ENCODE measurements at regions not wholly inside any gene's neighbourhood (a gene's known extent, or its start where the extent isn't known, plus 50 kb on each side); places are given as distances from the start of the nearest gene placed in this dataset.

GRCh38 chr1:188432427-188432826 is 1603.7 kb downstream of the PLA2G4A start:
- DNase-seq (ENCODE audit: extremely low read depth, low read depth) = no peak

GRCh38 chr1:188433425-188433824 is 1604.7 kb downstream of the PLA2G4A start:
- peak; percentile 21 for DNase-seq (ENCODE audit: extremely low read depth, low read depth)

GRCh38 chr1:188444526-188444925 is 1615.8 kb downstream of the PLA2G4A start:
- DNase-seq (ENCODE audit: extremely low read depth, low read depth) = no peak

GRCh38 chr1:188462837-188463236 is 1634.1 kb downstream of the PLA2G4A start:
- DNase-seq (ENCODE audit: extremely low read depth, low read depth) = peak; percentile 28

GRCh38 chr1:188463919-188464318 is 1635.2 kb downstream of the PLA2G4A start:
- peak; percentile 31 for DNase-seq (ENCODE audit: extremely low read depth, low read depth)

- DNase-seq (ENCODE audit: extremely low read depth, low read depth) = no peak
These were observed 1637.8 kb downstream of the PLA2G4A start for GRCh38 chr1:188466539-188466938.

GRCh38 chr1:188476606-188477005 is 1647.9 kb downstream of the PLA2G4A start:
- DNase-seq (ENCODE audit: extremely low read depth, low read depth) = no peak

GRCh38 chr1:188489336-188490112 is 1660.8 kb downstream of the PLA2G4A start:
- DNase-seq (ENCODE audit: extremely low read depth, low read depth) = peak; percentile 50

- no peak for DNase-seq (ENCODE audit: extremely low read depth, low read depth)
These were observed 1667.8 kb downstream of the PLA2G4A start for GRCh38 chr1:188496506-188496905.

GRCh38 chr1:188497020-188497419 is 1668.3 kb downstream of the PLA2G4A start:
- no peak for DNase-seq (ENCODE audit: extremely low read depth, low read depth)

GRCh38 chr1:188499690-188500089 is 1670.9 kb downstream of the PLA2G4A start:
- no peak for DNase-seq (ENCODE audit: extremely low read depth, low read depth)

- DNase-seq (ENCODE audit: extremely low read depth, low read depth) = no peak
These were observed 1686.2 kb downstream of the PLA2G4A start for GRCh38 chr1:188514917-188515316.

GRCh38 chr1:188517139-188517538 is 1688.4 kb downstream of the PLA2G4A start:
- no peak for DNase-seq (ENCODE audit: extremely low read depth, low read depth)

- no peak for DNase-seq (ENCODE audit: extremely low read depth, low read depth)
These were observed 1722.4 kb downstream of the PLA2G4A start for GRCh38 chr1:188551176-188551575.

- no peak for DNase-seq (ENCODE audit: extremely low read depth, low read depth)
These were observed 1728.3 kb downstream of the PLA2G4A start for GRCh38 chr1:188557053-188557452.

GRCh38 chr1:188582911-188583532 is 1754.3 kb downstream of the PLA2G4A start:
- DNase-seq (ENCODE audit: extremely low read depth, low read depth) = no peak

GRCh38 chr1:188584119-188584518 is 1755.4 kb downstream of the PLA2G4A start:
- DNase-seq (ENCODE audit: extremely low read depth, low read depth) = no peak

- DNase-seq (ENCODE audit: extremely low read depth, low read depth) = no peak
These were observed 1761.9 kb downstream of the PLA2G4A start for GRCh38 chr1:188590641-188591040.

- DNase-seq (ENCODE audit: extremely low read depth, low read depth) = no peak
These were observed 1765.9 kb downstream of the PLA2G4A start for GRCh38 chr1:188594542-188595235.

GRCh38 chr1:188599313-188599712 is 1770.6 kb downstream of the PLA2G4A start:
- no peak for DNase-seq (ENCODE audit: extremely low read depth, low read depth)

- no peak for DNase-seq (ENCODE audit: extremely low read depth, low read depth)
These were observed 1782.7 kb downstream of the PLA2G4A start for GRCh38 chr1:188611432-188611831.

GRCh38 chr1:188615321-188615720 is 1786.6 kb downstream of the PLA2G4A start:
- no peak for DNase-seq (ENCODE audit: extremely low read depth, low read depth)
